Transverse colon (tissue), 1 donor: ENCODE measurements at regions not wholly inside any gene's neighbourhood (a gene's known extent, or its start where the extent isn't known, plus 50 kb on each side); places are given as distances from the start of the nearest gene placed in this dataset.

Source experiments
- EP300 ChIP-seq: sonication (generic); formaldehyde crosslinking; IDR thresholded peaks from one replicate; pipeline ENCODE4 v1.6.1; 2017; ENCODE audit warnings: antibody characterized with exemption, low read depth
- POLR2A ChIP-seq: fragments of 450-650 bp; IDR thresholded peaks from one replicate; pipeline ENCODE4 v1.6.1; 2016; ENCODE audit warnings: antibody characterized with exemption, mild to moderate bottlenecking, moderate library complexity

DNA sequence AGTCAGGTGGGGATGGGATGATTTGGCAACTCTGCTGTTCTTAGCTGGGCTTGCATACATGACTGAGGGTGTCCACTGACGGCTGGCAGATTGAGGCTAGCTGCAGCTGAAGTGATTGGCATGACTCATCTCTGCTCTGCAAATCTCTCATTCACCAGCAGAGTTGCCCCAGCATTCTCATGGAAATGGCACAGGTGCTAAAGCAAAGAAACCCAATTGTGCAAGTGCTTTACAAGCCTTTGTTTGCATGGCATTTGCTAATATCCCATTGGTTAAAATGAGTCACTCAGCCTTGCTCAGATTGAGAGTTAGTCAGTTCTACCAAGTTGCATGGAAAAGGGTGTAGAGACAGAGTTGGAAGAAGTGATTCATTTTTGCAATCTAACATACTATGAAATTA is 389.7 kb upstream of the FAR2 start:
- TF ChIP-seq EP300 (no peak), POLR2A (no peak)
